Mammary epithelial cell (primary cell): ENCODE measurements at regions not wholly inside any gene's neighbourhood (a gene's known extent, or its start where the extent isn't known, plus 50 kb on each side); places are given as distances from the start of the nearest gene placed in this dataset.
"Not testable (repeated sequence)": the region's sequence is repeated elsewhere in the genome, so short reads cannot be mapped to it uniquely, and the experiment has no call there.

Source experiments
- EZH2 ChIP-seq: IDR thresholded peaks from 2 replicates; pipeline ENCODE4 v1.6.1; 2012; ENCODE audit warnings: low read length, inconsistent platforms, borderline replicate concordance
- TF ChIP-seq, protein P1 (sequence below), 2 donors: IDR thresholded peaks in 1 of 2; conservative IDR thresholded peaks in 1 of 2; 2 replicates each; pipeline ENCODE4 v1.5.1; 2011 to 2012; ENCODE audit warnings: inconsistent platforms in 2 of 2, low read length in 2 of 2, mild to moderate bottlenecking in 2 of 2, control low read depth in 1 of 2, low read depth in 1 of 2; ENCODE audit not compliant: insufficient read depth in 1 of 2; ENCODE audit errors: extremely low read depth in 1 of 2

DNA sequence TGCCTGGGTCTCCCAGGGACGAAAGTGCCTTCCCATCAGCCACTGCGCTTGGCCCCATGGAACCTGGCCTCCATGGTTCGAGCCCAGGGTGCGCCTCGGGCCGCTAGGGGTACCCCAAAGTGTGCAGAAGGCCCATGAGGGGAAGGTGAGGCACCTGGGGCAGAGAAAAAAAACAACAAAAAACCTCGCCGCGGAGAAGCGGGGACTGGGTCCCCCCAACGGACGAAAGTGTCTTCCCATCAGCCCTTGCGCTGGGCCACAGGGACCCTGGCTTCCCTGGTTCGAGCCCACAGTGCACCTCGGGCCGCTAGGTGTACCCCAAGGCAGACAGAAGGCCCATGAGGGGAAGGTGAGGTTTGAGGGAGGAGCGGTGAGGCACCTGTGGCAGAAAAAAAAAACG lies 755.3 kb downstream of the SPATA31A1 start:
- TF ChIP-seq, protein P1, sequence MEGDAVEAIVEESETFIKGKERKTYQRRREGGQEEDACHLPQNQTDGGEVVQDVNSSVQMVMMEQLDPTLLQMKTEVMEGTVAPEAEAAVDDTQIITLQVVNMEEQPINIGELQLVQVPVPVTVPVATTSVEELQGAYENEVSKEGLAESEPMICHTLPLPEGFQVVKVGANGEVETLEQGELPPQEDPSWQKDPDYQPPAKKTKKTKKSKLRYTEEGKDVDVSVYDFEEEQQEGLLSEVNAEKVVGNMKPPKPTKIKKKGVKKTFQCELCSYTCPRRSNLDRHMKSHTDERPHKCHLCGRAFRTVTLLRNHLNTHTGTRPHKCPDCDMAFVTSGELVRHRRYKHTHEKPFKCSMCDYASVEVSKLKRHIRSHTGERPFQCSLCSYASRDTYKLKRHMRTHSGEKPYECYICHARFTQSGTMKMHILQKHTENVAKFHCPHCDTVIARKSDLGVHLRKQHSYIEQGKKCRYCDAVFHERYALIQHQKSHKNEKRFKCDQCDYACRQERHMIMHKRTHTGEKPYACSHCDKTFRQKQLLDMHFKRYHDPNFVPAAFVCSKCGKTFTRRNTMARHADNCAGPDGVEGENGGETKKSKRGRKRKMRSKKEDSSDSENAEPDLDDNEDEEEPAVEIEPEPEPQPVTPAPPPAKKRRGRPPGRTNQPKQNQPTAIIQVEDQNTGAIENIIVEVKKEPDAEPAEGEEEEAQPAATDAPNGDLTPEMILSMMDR (conservative IDR thresholded peaks at IDR 0.05 in 1 of 2, IDR thresholded peaks at IDR 0.05 in 1 of 2; ENCODE audit: extremely low read depth in 1 of 2, insufficient read depth in 1 of 2, low read depth in 1 of 2, low read length in 2 of 2) = not testable (repeated sequence)
- not testable (repeated sequence) for TF ChIP-seq EZH2
